ENCODE measurements at regions not wholly inside any gene's neighbourhood (a gene's known extent, or its start where the extent isn't known, plus 50 kb on each side); places are given as distances from the start of the nearest gene placed in this dataset.
"Not testable (repeated sequence)": the region's sequence is repeated elsewhere in the genome, so short reads cannot be mapped to it uniquely, and the experiment has no call there.

DNA sequence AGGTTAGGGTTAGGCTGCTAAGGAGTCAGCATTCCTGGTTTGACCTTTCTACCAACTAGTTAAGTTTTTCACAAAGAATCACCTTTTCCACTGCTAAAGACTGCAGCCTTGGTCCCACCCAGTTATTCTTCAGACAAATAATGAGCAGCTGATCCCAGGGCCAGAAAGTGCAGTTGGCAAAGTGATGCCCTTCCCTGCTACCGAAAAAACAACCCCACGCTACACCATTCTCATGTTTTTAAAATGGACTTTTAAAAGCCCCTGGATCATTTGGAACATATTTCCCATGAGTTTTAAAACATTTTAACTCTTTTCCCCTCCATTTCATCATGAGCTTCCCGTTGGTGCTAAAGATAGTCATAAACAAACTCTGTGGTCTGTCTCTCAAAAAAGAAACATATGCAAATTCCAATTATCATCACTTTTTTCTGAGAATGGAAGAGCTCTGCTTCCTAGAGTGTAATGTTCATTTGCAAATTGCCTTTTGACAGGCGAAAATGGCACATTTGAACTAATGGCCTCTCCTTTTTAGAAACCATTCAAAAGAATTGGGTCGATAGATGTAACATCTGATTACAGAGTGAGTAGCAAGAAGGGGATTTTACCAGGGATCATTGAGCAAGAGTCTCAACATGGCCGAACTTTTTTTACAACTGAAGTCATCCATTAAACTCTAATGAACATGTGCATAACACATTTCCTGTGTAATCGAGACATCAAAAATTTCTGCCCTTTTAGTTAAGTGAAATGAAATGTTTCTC lies 129.3 kb upstream of the RAP1B start:
- no peak for DNase-seq

DNA sequence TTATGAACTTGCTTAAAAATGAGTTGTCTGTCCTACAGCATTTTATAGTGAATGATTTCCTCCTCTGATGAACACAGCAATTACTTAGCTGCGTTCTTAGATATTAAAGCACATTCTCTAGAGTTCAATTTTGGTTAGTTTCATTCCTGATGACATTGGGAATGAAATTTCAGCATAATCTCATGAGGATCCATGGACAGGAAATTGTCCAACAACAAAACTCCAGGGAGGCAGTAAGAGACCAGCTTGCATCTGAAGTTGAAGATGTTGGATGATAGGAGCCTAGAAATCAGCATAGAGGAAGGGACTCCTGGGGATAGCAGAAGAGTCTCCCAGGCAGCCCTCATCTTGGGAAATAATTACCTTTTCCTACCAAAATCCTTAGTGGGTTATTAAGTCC lies 128.7 kb upstream of the RAP1B start:
- no peak for DNase-seq

GRCh38 chr12:68482660-68483059 lies 128.0 kb upstream of the RAP1B start:
- DNase-seq = no peak

- no peak for DNase-seq
Measured at GRCh38 chr12:68483592-68484383, 126.9 kb upstream of the RAP1B start.

- DNase-seq = not testable (repeated sequence)
Measured at GRCh38 chr12:68484578-68484977, 126.1 kb upstream of the RAP1B start.

- DNase-seq = not testable (repeated sequence)
Measured at GRCh38 chr12:68486449-68486848, 124.2 kb upstream of the RAP1B start.

DNA sequence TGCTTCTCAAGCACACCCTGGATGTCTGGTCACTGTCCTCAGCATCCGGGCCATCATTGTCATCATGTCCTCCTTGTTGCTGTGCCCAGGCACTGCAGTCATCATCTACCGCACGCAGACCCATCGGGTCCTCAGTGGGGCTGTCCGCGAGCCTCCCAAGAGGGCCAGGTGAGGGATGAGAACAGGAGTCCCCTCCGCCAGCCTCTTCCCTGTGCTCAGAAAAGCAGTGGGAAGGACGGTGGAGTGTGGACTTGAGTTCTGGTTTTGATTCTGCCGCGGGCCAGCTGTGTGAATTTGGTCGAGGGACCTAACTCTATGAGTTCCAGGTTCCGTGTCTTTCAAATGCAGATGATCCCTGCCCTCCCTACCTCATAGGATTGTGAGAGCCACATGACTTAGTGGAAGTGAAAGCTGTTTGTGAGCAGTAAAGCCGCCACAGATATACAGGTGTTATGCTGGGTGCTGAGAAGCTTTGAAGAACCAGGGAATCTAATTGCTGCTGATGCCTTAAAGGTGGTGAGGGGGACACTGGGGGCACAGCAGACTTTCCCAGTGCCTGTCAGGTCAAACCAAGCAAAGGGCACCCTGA lies 122.9 kb upstream of the RAP1B start:
- DNase-seq = no peak

DNA sequence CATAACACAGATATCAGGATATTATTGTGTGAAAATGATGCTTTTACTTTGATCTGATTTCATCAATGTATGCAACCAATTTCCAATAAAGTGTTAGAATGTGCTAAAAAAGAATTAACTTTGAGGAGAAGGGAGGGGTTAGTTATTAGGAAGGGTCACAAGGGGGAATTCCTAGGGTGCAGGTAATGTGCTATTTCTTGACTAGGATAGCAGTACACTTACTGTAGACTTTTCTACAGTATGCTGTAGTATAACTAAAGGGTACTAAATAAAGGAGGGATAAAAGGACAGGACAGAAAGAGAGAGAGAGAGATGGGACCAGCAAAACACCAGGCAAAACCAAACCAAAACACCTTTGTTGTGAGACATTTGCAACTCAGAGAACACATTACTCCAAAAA lies 121.4 kb upstream of the RAP1B start:
- no peak for DNase-seq

- no peak for DNase-seq
Measured at GRCh38 chr12:68490476-68490875, 120.2 kb upstream of the RAP1B start.

GRCh38 chr12:68491204-68491960 lies 119.3 kb upstream of the RAP1B start:
- DNase-seq = no peak

GRCh38 chr12:68495336-68496070 lies 115.2 kb upstream of the RAP1B start:
- no peak for DNase-seq

DNA sequence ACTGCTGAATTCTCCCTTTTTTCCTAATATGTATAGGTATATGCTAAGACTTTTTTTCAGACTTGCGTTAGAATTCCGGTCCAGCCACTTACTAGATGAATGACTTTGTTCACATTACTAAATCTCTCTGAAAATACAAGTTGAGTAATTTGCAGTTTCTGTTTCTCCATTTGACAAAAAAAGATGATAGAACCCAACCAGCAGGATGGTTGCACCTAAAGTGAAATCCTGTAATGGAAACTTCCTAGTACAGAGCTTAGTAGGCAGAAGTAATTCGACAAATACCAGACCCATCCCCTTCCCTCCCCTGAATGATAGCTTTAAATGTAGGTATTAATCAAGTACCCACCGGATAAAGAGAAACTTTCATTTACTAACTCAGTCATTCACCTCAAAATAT lies 113.6 kb upstream of the RAP1B start:
- no peak for DNase-seq

- DNase-seq = no peak
Measured at GRCh38 chr12:68497702-68498101, 113.0 kb upstream of the RAP1B start.

DNA sequence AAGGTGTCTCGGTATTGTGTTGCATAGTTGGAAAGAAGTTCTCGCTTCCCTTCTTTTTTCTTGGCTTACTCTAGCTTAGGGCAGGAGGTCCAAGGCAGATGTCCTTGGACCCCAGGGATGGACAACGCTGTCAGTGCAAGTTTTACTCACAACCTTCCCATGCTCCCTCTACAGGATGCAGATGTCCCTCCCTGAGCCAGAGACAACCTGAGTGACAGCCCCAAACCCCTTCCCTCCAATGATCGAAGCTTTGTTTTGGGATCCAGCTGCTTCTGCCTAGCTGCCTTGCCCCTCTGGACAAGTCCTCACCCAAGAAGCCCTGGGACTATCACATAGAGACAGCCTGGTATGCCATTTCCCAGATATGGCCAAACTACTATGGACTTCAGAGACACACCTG lies 112.0 kb upstream of the RAP1B start:
- DNase-seq = no peak

- DNase-seq = no peak
Measured at GRCh38 chr12:68499616-68500015, 111.1 kb upstream of the RAP1B start.

DNA sequence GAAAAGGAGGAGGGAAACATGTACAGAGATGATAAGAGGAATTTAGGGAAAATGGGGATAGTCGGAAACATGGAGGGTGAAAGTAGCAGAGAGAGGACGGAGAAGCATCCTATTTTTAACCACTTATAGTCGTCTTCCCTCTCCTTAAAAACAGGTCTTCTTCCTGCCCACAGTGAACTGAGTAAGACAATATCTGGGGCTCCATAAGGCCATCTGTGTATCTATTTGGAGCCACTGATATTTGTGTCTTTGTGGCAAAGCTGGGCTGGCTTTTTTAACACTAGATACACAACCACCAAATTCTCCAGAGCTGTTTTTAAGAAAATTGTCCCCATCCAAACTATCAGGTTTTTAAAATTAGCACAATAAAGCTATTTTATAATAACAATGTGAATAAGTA lies 109.5 kb upstream of the RAP1B start:
- no peak for DNase-seq

DNA sequence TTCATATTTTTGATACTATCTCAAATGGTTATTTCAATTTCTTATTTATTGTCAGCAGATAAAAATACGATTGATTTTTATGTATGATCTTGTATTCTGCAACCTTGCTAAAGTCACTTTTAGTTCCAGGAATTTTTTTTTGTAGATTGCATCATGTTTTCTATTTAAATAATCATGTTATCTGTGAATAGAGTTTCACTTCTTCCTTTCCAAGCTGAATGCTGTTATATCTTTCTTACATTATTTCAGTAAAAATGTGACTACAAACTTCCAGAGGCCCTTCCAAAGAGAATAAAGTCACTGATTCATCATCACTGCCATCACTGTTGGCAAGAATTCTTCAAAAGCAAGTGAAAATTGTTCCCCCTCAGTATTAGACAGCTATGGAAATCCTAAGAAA lies 104.7 kb upstream of the RAP1B start:
- DNase-seq = no peak

DNA sequence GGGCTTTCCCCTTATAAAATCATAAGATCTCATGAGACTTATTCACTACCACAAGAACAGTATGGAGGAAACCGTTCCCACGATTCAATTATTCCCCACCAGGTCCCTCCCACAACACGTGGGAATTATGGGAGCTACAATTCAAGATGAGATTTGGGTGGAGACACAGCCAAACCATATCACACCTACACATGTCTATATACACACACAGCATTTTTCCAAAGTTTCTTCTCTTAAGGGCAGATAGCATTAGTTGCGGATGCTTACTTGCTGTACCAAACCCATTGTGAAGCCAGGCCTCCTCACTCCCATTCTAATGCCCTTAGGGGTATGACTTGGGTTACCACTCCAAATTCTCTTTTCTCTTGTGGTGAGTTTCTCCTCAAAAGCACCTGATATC lies 104.1 kb upstream of the RAP1B start:
- no peak for DNase-seq

- DNase-seq = no peak
Measured at GRCh38 chr12:68507657-68508056, 103.0 kb upstream of the RAP1B start.

DNA sequence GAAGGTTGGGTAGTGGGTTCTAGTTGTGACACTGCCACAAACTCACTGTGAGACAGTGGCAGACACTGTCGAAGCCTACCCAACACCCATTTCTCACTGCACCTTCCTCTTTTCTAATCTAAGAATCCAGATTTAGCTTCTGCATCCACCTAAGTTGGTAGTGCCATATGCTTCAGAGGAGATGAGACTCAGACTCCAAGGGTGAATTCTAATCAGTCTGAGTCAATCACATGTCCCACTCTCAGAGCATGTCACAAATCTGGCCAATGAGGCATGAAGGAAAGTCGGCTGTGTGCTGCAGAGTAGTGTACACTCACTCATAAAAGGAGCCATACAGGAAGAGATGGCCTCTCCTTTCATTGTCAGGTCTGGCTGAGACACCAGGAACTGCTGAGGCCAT lies 102.1 kb upstream of the RAP1B start:
- no peak for DNase-seq

DNA sequence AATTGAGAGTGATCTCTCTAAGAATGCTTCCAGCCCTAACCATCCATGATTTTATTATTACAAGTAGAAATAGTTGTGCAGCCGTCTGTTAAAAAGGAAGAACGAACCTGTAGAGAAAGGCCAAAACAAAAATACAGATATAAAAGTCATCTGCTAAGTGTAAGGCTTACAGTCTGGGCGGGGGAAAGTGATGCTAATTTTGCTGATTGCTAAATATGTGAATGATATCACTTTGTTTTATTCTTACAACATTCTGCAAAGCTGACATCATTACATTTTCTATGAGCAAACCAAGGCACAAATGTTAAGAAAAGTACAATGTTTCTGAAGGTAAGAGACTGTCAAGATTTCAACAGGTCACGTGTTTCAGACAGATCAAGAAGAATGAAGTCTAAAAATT lies 101.5 kb upstream of the RAP1B start:
- no peak for DNase-seq

GRCh38 chr12:68510397-68510796 lies 100.3 kb upstream of the RAP1B start:
- DNase-seq = no peak

Measured in right hindlimb (tissue), 1 donor.